ENCODE measurements at regions not wholly inside any gene's neighbourhood (a gene's known extent, or its start where the extent isn't known, plus 50 kb on each side); places are given as distances from the start of the nearest gene placed in this dataset.

- DNase-seq (ENCODE audit: low spot score), result no peak
Observed at GRCh38 chr1:185645162-185645640, 89.0 kb upstream of the HMCN1 start.

- no peak for DNase-seq (ENCODE audit: low spot score)
Observed at GRCh38 chr1:185644531-185644930, 89.7 kb upstream of the HMCN1 start.

- no peak for DNase-seq (ENCODE audit: low spot score)
Observed at GRCh38 chr1:185636848-185637247, 97.3 kb upstream of the HMCN1 start.

GRCh38 chr1:185634704-185635103 lies 99.5 kb upstream of the HMCN1 start:
- no peak for DNase-seq (ENCODE audit: low spot score)

GRCh38 chr1:185632659-185633423 lies 101.3 kb upstream of the HMCN1 start:
- no peak for DNase-seq (ENCODE audit: low spot score)

GRCh38 chr1:185631843-185632242 lies 102.3 kb upstream of the HMCN1 start:
- DNase-seq (ENCODE audit: low spot score), result no peak

GRCh38 chr1:185627761-185628501 lies 106.3 kb upstream of the HMCN1 start:
- DNase-seq (ENCODE audit: low spot score), result no peak

GRCh38 chr1:185627171-185627570 lies 107.0 kb upstream of the HMCN1 start:
- no peak for DNase-seq (ENCODE audit: low spot score)

GRCh38 chr1:185626344-185626743 lies 107.8 kb upstream of the HMCN1 start:
- DNase-seq (ENCODE audit: low spot score), result no peak

GRCh38 chr1:185610954-185611353 lies 123.2 kb upstream of the HMCN1 start:
- DNase-seq (ENCODE audit: low spot score), result no peak

GRCh38 chr1:185608177-185608576 lies 126.0 kb upstream of the HMCN1 start:
- DNase-seq (ENCODE audit: low spot score), result no peak

- DNase-seq (ENCODE audit: low spot score), result no peak
Observed at GRCh38 chr1:185603158-185603557, 131.0 kb upstream of the HMCN1 start.

GRCh38 chr1:185601189-185601588 lies 133.0 kb upstream of the HMCN1 start:
- no peak for DNase-seq (ENCODE audit: low spot score)

- no peak for DNase-seq (ENCODE audit: low spot score)
Observed at GRCh38 chr1:185600641-185601040, 133.6 kb upstream of the HMCN1 start.

- no peak for DNase-seq (ENCODE audit: low spot score)
Observed at GRCh38 chr1:185598332-185598731, 135.9 kb upstream of the HMCN1 start.

GRCh38 chr1:185595835-185596667 lies 138.1 kb upstream of the HMCN1 start:
- peak; percentile 23 for DNase-seq (ENCODE audit: low spot score)

- DNase-seq (ENCODE audit: low spot score), result no peak
Observed at GRCh38 chr1:185594786-185595410, 139.3 kb upstream of the HMCN1 start.

- no peak for DNase-seq (ENCODE audit: low spot score)
Observed at GRCh38 chr1:185593271-185593670, 140.9 kb upstream of the HMCN1 start.

GRCh38 chr1:185585770-185586169 lies 148.4 kb upstream of the HMCN1 start:
- no peak for DNase-seq (ENCODE audit: low spot score)

GRCh38 chr1:185581961-185582725 lies 152.0 kb upstream of the HMCN1 start:
- peak; percentile 6 for DNase-seq (ENCODE audit: low spot score)

GRCh38 chr1:185581020-185581419 lies 153.2 kb upstream of the HMCN1 start:
- no peak for DNase-seq (ENCODE audit: low spot score)

Data from kidney capillary endothelial cell (primary cell).